IPS-NIHi7 (cell line): ENCODE measurements at regions not wholly inside any gene's neighbourhood (a gene's known extent, or its start where the extent isn't known, plus 50 kb on each side); places are given as distances from the start of the nearest gene placed in this dataset.

Experiments used
- DNase-seq: peaks from one replicate; pipeline ENCODE4 v3.0.0; 2012; ENCODE audit warnings: mixed read lengths; ENCODE audit errors: extremely low spot score

GRCh38 chr14:22337938-22338337, 251.1 kb downstream of the DAD1 start:
- no peak for DNase-seq

DNA sequence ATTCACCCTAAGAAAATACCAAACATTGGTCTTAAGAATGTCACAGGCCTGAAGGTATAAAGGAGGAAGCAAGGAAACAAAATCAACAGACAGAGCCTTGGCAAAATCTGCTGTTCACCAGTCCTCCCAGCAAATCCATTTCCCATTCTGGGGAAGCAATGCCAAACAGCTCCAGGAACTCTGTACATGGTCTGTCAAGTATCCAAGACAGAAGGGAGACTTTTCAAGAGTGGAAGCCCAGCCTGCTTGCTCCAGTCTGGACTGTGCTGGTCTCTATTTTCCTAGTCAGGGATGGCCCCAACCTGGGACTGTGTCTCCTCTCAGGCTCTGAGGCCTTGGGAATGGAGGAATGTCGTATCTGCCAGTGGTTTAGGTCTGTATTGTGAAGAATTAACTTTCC, 251.5 kb downstream of the DAD1 start:
- DNase-seq = no peak

- DNase-seq = no peak
Observed at GRCh38 chr14:22336031-22336430, 253.0 kb downstream of the DAD1 start.

GRCh38 chr14:22334627-22335026, 254.4 kb downstream of the DAD1 start:
- no peak for DNase-seq

- no peak for DNase-seq
Observed at GRCh38 chr14:22334275-22334577, 254.8 kb downstream of the DAD1 start.

- DNase-seq = peak; percentile 52
Observed at GRCh38 chr14:22333422-22334274, 255.4 kb downstream of the DAD1 start.

- no peak for DNase-seq
Observed at GRCh38 chr14:22332686-22333421, 256.2 kb downstream of the DAD1 start.

GRCh38 chr14:22329371-22329770, 259.7 kb downstream of the DAD1 start:
- DNase-seq = no peak

GRCh38 chr14:22325676-22326400, 263.2 kb downstream of the DAD1 start:
- DNase-seq = no peak

GRCh38 chr14:22320362-22320750, 268.7 kb downstream of the DAD1 start:
- no peak for DNase-seq

DNA sequence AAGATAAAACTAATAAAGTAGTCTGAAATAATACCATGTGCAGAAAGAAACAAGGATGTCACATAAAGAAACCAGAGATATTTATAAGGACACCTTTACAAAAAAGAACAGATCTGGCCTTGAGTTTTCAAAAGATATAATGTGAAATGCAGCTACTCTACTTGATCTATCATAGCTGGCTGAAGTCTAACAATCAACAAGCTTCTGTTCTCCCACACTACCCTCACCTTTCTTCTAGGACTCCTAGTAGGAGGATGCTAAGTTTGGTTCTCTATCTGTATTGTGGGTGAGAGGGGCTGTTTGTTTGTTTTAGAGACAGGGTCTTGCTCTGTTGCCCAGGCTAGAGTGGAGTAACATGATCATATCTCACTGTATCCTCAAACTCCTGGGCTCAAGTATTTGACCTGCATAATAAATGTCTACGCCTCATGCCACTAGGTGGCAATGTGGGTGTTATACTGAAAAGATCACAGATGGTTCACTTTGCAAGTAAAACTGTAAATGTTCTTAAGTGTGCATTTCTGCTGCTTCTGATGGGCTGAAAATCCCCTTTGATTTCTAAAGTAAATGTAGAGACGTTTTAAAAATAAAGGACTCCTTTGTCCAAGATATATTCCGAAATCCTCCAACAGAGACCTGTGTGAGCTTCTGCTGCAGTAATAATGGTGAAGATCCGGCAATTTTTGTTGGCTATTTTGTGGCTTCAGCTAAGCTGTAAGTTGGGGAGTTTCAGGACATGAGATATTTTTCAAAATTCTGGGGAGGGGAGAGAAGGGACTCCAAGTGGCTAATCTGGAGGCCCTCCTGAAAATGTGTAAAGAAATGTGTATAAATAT, 269.3 kb downstream of the DAD1 start:
- DNase-seq = peak; percentile 24

GRCh38 chr14:22318951-22319350, 270.1 kb downstream of the DAD1 start:
- DNase-seq = no peak

DNA sequence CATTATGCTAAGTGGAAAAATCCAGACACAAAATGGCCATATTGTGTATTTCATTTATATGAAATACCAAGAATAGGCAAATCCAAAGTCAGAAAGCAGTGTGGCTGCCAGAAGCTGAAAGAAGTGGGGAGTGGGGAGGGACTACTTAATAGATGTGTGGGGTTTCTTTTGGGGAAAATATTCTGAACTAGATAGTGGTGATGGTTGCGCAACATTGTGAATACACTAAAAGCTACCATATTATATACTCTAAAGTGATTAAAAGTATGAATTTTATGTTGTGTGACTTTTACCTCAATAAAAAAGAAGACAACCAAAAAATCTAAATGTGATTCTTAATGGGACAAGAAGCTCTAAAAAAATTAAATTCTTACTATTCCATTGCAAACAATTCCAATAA, 272.6 kb downstream of the DAD1 start:
- no peak for DNase-seq

DNA sequence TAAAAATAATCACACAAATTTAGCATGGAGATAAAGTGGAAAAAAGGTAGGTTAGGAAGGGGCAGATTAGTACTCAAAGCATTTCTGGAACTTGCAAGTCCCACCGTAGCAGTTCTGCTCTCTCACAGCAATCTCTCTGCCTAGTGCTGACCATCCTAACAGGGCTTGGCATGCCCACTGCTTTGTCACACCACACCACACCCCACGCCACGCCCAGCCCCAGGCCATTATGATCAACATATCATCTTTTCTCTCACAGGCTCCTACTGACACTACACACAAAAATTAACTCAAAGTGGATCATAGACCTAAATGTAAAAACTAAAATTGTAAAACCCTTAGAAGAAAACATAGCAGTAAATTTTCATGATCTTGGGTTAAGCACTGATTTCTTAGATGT, 273.7 kb downstream of the DAD1 start:
- DNase-seq = no peak

GRCh38 chr14:22314183-22314820, 274.7 kb downstream of the DAD1 start:
- peak; percentile 67 for DNase-seq

- no peak for DNase-seq
Observed at GRCh38 chr14:22313172-22313801, 275.7 kb downstream of the DAD1 start.

DNA sequence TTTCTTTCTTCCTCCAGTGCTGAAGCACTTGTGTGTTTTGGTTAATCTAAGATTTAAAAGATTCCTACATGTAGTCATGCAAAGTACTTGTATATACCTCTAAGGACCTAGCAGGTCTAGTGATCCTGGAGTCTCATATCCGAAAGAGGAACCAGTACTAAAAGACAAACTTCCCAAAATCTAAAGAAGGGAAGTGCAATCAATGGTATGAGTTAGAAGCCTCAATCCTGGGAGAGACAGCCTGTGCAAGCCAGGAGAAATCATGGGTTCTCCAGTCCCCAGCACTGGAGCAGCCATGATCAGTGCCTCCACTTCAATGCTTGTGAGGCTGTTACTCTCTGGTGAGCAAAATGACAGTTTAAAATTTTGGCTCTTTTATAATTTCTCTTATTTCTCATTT, 277.4 kb downstream of the DAD1 start:
- DNase-seq = no peak

DNA sequence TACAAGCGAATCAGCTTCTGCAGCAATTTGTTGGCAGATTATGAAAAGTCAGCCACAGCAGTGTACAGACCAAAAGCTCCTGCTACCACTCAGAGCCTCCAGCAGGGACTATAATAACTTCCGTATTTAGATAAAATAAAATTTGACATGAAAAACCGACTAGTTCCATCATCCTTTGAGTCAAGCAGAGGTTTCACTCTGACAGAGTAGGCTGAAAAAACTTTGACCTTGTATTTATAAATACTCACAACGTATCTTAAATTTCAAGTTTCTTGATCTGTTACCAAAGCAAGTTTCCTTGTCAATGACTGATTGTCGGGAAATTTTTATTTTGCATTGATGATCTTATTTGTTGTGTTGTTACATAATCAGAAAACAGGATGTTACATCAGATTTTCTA, 283.4 kb downstream of the DAD1 start:
- no peak for DNase-seq

DNA sequence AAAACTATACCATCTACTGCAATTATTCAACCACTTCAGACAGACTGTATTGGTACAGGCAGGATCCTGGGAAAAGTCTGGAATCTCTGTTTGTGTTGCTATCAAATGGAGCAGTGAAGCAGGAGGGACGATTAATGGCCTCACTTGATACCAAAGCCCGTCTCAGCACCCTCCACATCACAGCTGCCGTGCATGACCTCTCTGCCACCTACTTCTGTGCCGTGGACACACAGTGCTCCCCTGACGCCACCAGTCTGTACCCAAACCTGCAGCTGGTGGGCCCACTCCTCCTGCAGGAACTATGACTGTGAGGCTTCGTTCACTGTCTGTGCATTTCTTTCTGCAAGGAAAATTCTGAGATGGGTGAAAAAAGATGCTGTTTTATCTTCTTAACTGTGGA, 284.7 kb downstream of the DAD1 start:
- no peak for DNase-seq

GRCh38 chr14:22303589-22304195, 285.3 kb downstream of the DAD1 start:
- DNase-seq = no peak
